ENCODE measurements at regions not wholly inside any gene's neighbourhood (a gene's known extent, or its start where the extent isn't known, plus 50 kb on each side); places are given as distances from the start of the nearest gene placed in this dataset.
"Not testable (repeated sequence)": the region's sequence is repeated elsewhere in the genome, so short reads cannot be mapped to it uniquely, and the experiment has no call there.

- Histone ChIP-seq H3K27me3 (ENCODE audit: control insufficient read depth, insufficient read depth, low read length) (no peaks in the 10 kb centered on the region), H3K9ac (ENCODE audit: low read length in 3 of 3) (no peak overlapping the region), H3K4me1 (ENCODE audit: control insufficient read depth in 2 of 3, insufficient read depth in 2 of 3, low read depth in 1 of 3, low read length in 3 of 3) (no peaks in the 10 kb centered on the region), H3K27ac (ENCODE audit: low read depth in 2 of 2, low read length in 2 of 2) (no peak overlapping the region), H3K9me3 (ENCODE audit: control insufficient read depth in 2 of 3, insufficient read depth in 1 of 3, low read length in 3 of 3) (no peaks in the 10 kb centered on the region), H3K36me3 (ENCODE audit: control insufficient read depth in 2 of 3, insufficient read depth in 3 of 3, low read length in 3 of 3) (no peaks in the 10 kb centered on the region), H3K4me3 (ENCODE audit: low read length in 3 of 3) (no peak overlapping the region)
- FAIRE-seq (no peak), DNase-seq (no peak)
- intact Hi-C loops (cut with DNase I) = no loop called here
- TF ChIP-seq, protein P1, sequence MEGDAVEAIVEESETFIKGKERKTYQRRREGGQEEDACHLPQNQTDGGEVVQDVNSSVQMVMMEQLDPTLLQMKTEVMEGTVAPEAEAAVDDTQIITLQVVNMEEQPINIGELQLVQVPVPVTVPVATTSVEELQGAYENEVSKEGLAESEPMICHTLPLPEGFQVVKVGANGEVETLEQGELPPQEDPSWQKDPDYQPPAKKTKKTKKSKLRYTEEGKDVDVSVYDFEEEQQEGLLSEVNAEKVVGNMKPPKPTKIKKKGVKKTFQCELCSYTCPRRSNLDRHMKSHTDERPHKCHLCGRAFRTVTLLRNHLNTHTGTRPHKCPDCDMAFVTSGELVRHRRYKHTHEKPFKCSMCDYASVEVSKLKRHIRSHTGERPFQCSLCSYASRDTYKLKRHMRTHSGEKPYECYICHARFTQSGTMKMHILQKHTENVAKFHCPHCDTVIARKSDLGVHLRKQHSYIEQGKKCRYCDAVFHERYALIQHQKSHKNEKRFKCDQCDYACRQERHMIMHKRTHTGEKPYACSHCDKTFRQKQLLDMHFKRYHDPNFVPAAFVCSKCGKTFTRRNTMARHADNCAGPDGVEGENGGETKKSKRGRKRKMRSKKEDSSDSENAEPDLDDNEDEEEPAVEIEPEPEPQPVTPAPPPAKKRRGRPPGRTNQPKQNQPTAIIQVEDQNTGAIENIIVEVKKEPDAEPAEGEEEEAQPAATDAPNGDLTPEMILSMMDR (IDR thresholded peaks at IDR 0.05; ENCODE audit: borderline replicate concordance, extremely low read depth, insufficient read depth) = no peak
These were observed 130.8 kb upstream of the HSFY2 start for GRCh38 chrY:18904296-18904695.

DNA sequence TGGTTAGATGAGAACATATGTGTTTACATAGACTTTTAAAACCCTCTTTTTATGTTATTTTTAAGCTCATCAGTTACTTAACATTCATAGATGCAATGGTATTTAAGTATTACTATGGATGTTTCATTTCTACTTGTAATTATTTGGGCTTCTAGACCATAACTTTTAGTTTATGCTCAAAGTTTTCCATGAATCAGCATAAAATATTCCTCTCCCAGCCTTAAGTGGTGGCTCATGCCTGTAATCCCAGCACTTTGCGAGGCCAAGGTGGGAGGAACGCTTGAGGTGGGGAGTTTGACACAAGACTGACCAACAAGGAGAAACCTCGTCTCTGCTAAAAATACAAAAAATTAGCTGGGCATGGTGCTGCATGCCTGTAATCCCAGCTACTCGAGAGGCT, 118.5 kb upstream of the HSFY2 start:
- no peak overlapping the region for H3K4me3 ChIP-seq (ENCODE audit: low read length in 3 of 3)
- FAIRE-seq = no peak
- H3K27me3 ChIP-seq (ENCODE audit: control insufficient read depth, insufficient read depth, low read length) = no peaks in the 10 kb centered on the region
- no peak overlapping the region for H3K27ac ChIP-seq (ENCODE audit: low read depth in 2 of 2, low read length in 2 of 2)
- no peaks in the 10 kb centered on the region for H3K9me3 ChIP-seq (ENCODE audit: control insufficient read depth in 2 of 3, insufficient read depth in 1 of 3, low read length in 3 of 3)
- H3K36me3 ChIP-seq (ENCODE audit: control insufficient read depth in 2 of 3, insufficient read depth in 3 of 3, low read length in 3 of 3) = no peaks in the 10 kb centered on the region
- no peak overlapping the region for H3K9ac ChIP-seq (ENCODE audit: low read length in 3 of 3)
- TF ChIP-seq, protein P1 (IDR thresholded peaks at IDR 0.05; ENCODE audit: borderline replicate concordance, extremely low read depth, insufficient read depth) = no peak
- H3K4me1 ChIP-seq (ENCODE audit: control insufficient read depth in 2 of 3, insufficient read depth in 2 of 3, low read depth in 1 of 3, low read length in 3 of 3) = no peaks in the 10 kb centered on the region
- DNase-seq = no peak
- intact Hi-C loops (cut with DNase I) = no loop called here

DNA sequence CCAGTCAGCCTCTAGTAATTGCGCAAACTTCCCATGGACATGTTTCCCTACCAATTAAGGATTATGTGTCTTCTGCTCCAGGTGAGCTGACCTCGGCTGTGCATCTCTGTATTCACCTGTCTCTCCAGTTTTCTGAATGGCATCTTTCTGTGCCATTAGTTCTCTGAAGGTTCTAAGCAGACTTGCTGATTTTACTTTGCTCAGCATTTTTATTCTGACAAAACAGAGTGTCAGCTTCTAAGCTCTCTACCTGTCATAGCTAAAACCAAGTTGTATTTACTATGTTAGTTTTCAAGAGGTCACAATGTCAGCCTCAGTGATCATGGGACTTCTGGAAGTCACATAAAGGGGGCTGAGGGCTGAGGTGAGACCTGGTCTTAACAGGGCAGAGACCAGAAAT, 116.0 kb upstream of the HSFY2 start:
- no peak for DNase-seq
- Histone ChIP-seq H3K27ac (ENCODE audit: low read depth in 2 of 2, low read length in 2 of 2) (no peak overlapping the region), H3K4me3 (ENCODE audit: low read length in 3 of 3) (no peak overlapping the region), H3K9ac (ENCODE audit: low read length in 3 of 3) (no peak overlapping the region), H3K36me3 (ENCODE audit: control insufficient read depth in 2 of 3, insufficient read depth in 3 of 3, low read length in 3 of 3) (no peaks in the 10 kb centered on the region), H3K9me3 (ENCODE audit: control insufficient read depth in 2 of 3, insufficient read depth in 1 of 3, low read length in 3 of 3) (no peaks in the 10 kb centered on the region), H3K4me1 (ENCODE audit: control insufficient read depth in 2 of 3, insufficient read depth in 2 of 3, low read depth in 1 of 3, low read length in 3 of 3) (no peaks in the 10 kb centered on the region), H3K27me3 (ENCODE audit: control insufficient read depth, insufficient read depth, low read length) (no peaks in the 10 kb centered on the region)
- TF ChIP-seq, protein P1 (IDR thresholded peaks at IDR 0.05; ENCODE audit: borderline replicate concordance, extremely low read depth, insufficient read depth) = no peak
- intact Hi-C loops (cut with DNase I) = no loop called here
- no peak for FAIRE-seq

- H3K36me3 ChIP-seq (ENCODE audit: control insufficient read depth in 2 of 3, insufficient read depth in 3 of 3, low read length in 3 of 3) = no peaks in the 10 kb centered on the region
- H3K27ac ChIP-seq (ENCODE audit: low read depth in 2 of 2, low read length in 2 of 2) = no peak overlapping the region
- FAIRE-seq (no peak), DNase-seq (no peak)
- H3K9ac ChIP-seq (ENCODE audit: low read length in 3 of 3) = no peak overlapping the region
- H3K4me1 ChIP-seq (ENCODE audit: control insufficient read depth in 2 of 3, insufficient read depth in 2 of 3, low read depth in 1 of 3, low read length in 3 of 3) = no peaks in the 10 kb centered on the region
- H3K27me3 ChIP-seq (ENCODE audit: control insufficient read depth, insufficient read depth, low read length) = no peaks in the 10 kb centered on the region
- H3K4me3 ChIP-seq (ENCODE audit: low read length in 3 of 3) = no peak overlapping the region
- intact Hi-C loops (cut with DNase I) = no loop called here
- TF ChIP-seq, protein P1 (IDR thresholded peaks at IDR 0.05; ENCODE audit: borderline replicate concordance, extremely low read depth, insufficient read depth) = no peak
- H3K9me3 ChIP-seq (ENCODE audit: control insufficient read depth in 2 of 3, insufficient read depth in 1 of 3, low read length in 3 of 3) = no peaks in the 10 kb centered on the region
These were observed 111.2 kb upstream of the HSFY2 start for GRCh38 chrY:18884748-18885147.

GRCh38 chrY:18869145-18869544, 95.6 kb upstream of the HSFY2 start:
- H3K36me3 ChIP-seq (ENCODE audit: control insufficient read depth in 2 of 3, insufficient read depth in 3 of 3, low read length in 3 of 3); H3K27ac ChIP-seq (ENCODE audit: low read depth in 2 of 2, low read length in 2 of 2); DNase-seq; H3K4me1 ChIP-seq (ENCODE audit: control insufficient read depth in 2 of 3, insufficient read depth in 2 of 3, low read depth in 1 of 3, low read length in 3 of 3); H3K9ac ChIP-seq (ENCODE audit: low read length in 3 of 3); H3K9me3 ChIP-seq (ENCODE audit: control insufficient read depth in 2 of 3, insufficient read depth in 1 of 3, low read length in 3 of 3); H3K4me3 ChIP-seq (ENCODE audit: low read length in 3 of 3); FAIRE-seq; intact Hi-C loops (cut with DNase I); H3K27me3 ChIP-seq (ENCODE audit: control insufficient read depth, insufficient read depth, low read length): not testable (repeated sequence)
